HEK293 (cell line): ENCODE measurements at regions not wholly inside any gene's neighbourhood (a gene's known extent, or its start where the extent isn't known, plus 50 kb on each side); places are given as distances from the start of the nearest gene placed in this dataset.

Experiments used
- CTCF ChIA-PET: fragments of 350-600 bp; formaldehyde crosslinking; extraction: SDS; loops from one replicate; lab custom pipeline; 2021; ENCODE audit warnings: antibody characterized with exemption; lab: Yijun Ruan, JAX
- POLR2A ChIA-PET: fragments of 300-600 bp; formaldehyde crosslinking; extraction: SDS; loops from one replicate; lab custom pipeline; 2020; ENCODE audit warnings: antibody characterized with exemption, inconsistent platforms; lab: Yijun Ruan, JAX
- H3K27ac ChIP-seq: fragments of 200-500 bp; sonication (Bioruptor generic); 2 replicates; pipeline ENCODE4 v1.5.1; 2014; ENCODE audit warnings: low read depth, low read length, control low read depth, inconsistent platforms; ENCODE audit errors: extremely low read depth
- H3K36me3 ChIP-seq, 2 experiments: fragments of 200-500 bp in 1 of 2; sonication (Bioruptor generic) in 1 of 2; 1 replicate in 1 of 2; 2 replicates in 1 of 2; pipeline ENCODE4 v1.5.1; 2014 to 2017; ENCODE audit warnings: inconsistent platforms in 2 of 2, low read length in 2 of 2; ENCODE audit not compliant: control insufficient read depth in 2 of 2, insufficient read depth in 1 of 2
- H3K4me1 ChIP-seq: fragments of 200-500 bp; sonication (Bioruptor generic); 2 replicates; pipeline ENCODE4 v1.5.1; 2014; ENCODE audit warnings: mild to moderate bottlenecking, low read length, inconsistent platforms; ENCODE audit not compliant: control insufficient read depth, insufficient read depth
- H3K4me3 ChIP-seq: 2 replicates; pipeline ENCODE4 v1.5.1; 2011; ENCODE audit warnings: low read depth, mild to moderate bottlenecking, control low read depth, low read length, moderate library complexity
- H3K9me3 ChIP-seq: fragments of 200-500 bp; sonication (Bioruptor generic); 2 replicates; pipeline ENCODE4 v1.5.1; 2014; ENCODE audit warnings: low read depth, low read length, inconsistent platforms; ENCODE audit not compliant: control insufficient read depth, insufficient read depth
- FEZF1 ChIP-seq: fragments of 450-650 bp; formaldehyde crosslinking; IDR thresholded peaks from 2 replicates; pipeline ENCODE4 v1.5.1; 2016; ENCODE audit warnings: missing biosample characterization, missing genetic modification characterization
- HOXA7 ChIP-seq: sonication (generic); formaldehyde crosslinking; IDR thresholded peaks from 2 replicates; pipeline ENCODE4 v1.8.1; 2022; ENCODE audit warnings: missing genetic modification reagents, borderline replicate concordance
- HOXC10 ChIP-seq: sonication (generic); formaldehyde crosslinking; IDR thresholded peaks from 2 replicates; pipeline ENCODE4 v1.8.1; 2023; ENCODE audit warnings: mild to moderate bottlenecking, missing genetic modification reagents
- KLF16 ChIP-seq: fragments of 450-650 bp; formaldehyde crosslinking; IDR thresholded peaks from 2 replicates; pipeline ENCODE4 v1.5.1; 2017; ENCODE audit warnings: missing biosample characterization, missing genetic modification characterization
- KLF17 ChIP-seq: fragments of 450-650 bp; formaldehyde crosslinking; IDR thresholded peaks from 2 replicates; pipeline ENCODE4 v1.5.1; 2016; ENCODE audit warnings: missing biosample characterization, missing genetic modification characterization
- KLF9 ChIP-seq: fragments of 450-650 bp; formaldehyde crosslinking; IDR thresholded peaks from 2 replicates; pipeline ENCODE4 v1.5.1; 2016; ENCODE audit warnings: missing biosample characterization, missing genetic modification characterization, low read depth
- MEIS1 ChIP-seq: sonication (generic); formaldehyde crosslinking; IDR thresholded peaks from 2 replicates; pipeline ENCODE4 v1.8.1; 2022; ENCODE audit warnings: missing genetic modification reagents, mild to moderate bottlenecking, borderline replicate concordance
- OVOL3 ChIP-seq: fragments of 450-650 bp; formaldehyde crosslinking; IDR thresholded peaks from 2 replicates; pipeline ENCODE4 v1.5.1; 2016; ENCODE audit warnings: missing biosample characterization, missing genetic modification characterization
- PRDM6 ChIP-seq: fragments of 450-650 bp; formaldehyde crosslinking; IDR thresholded peaks from 2 replicates; pipeline ENCODE4 v1.5.1; 2017; ENCODE audit warnings: missing biosample characterization, missing genetic modification characterization
- REPIN1 ChIP-seq: fragments of 450-650 bp; formaldehyde crosslinking; IDR thresholded peaks from 2 replicates; pipeline ENCODE4 v1.5.1; 2017; ENCODE audit warnings: missing biosample characterization, missing genetic modification characterization, low read depth
- SCRT1 ChIP-seq: fragments of 450-650 bp; formaldehyde crosslinking; IDR thresholded peaks from 2 replicates; pipeline ENCODE4 v1.5.1; 2016; ENCODE audit warnings: missing biosample characterization, missing genetic modification characterization, borderline replicate concordance
- SP3 ChIP-seq: fragments of 450-650 bp; formaldehyde crosslinking; IDR thresholded peaks from 2 replicates; pipeline ENCODE4 v1.5.1; 2016; ENCODE audit warnings: missing biosample characterization, missing genetic modification characterization
- TSHZ1 ChIP-seq: fragments of 450-650 bp; formaldehyde crosslinking; IDR thresholded peaks from 2 replicates; pipeline ENCODE4 v1.5.1; 2016; ENCODE audit warnings: missing biosample characterization, missing genetic modification characterization, borderline replicate concordance
- ZNF133 ChIP-seq: fragments of 450-650 bp; formaldehyde crosslinking; IDR thresholded peaks from 2 replicates; pipeline ENCODE4 v1.5.1; 2016; ENCODE audit warnings: missing biosample characterization, missing genetic modification characterization
- ZNF157 ChIP-seq: fragments of 450-650 bp; formaldehyde crosslinking; IDR thresholded peaks from 2 replicates; pipeline ENCODE4 v1.5.1; 2016; ENCODE audit warnings: missing biosample characterization, missing genetic modification characterization
- ZNF16 ChIP-seq: fragments of 450-650 bp; formaldehyde crosslinking; IDR thresholded peaks from 2 replicates; pipeline ENCODE4 v1.5.1; 2016; ENCODE audit warnings: low read depth, missing biosample characterization, missing genetic modification characterization
- ZNF174 ChIP-seq: fragments of 450-650 bp; formaldehyde crosslinking; IDR thresholded peaks from 2 replicates; pipeline ENCODE4 v1.5.0; 2017; ENCODE audit warnings: missing biosample characterization, mild to moderate bottlenecking, missing genetic modification characterization
- ZNF202 ChIP-seq: fragments of 450-650 bp; formaldehyde crosslinking; IDR thresholded peaks from 2 replicates; pipeline ENCODE4 v1.5.1; 2016; ENCODE audit warnings: missing biosample characterization, missing genetic modification characterization, borderline replicate concordance
- ZNF214 ChIP-seq: fragments of 450-650 bp; formaldehyde crosslinking; IDR thresholded peaks from 2 replicates; pipeline ENCODE4 v1.5.1; 2017; ENCODE audit warnings: missing biosample characterization, mild to moderate bottlenecking, missing genetic modification characterization, borderline replicate concordance
- ZNF280C ChIP-seq: fragments of 450-650 bp; formaldehyde crosslinking; IDR thresholded peaks from 2 replicates; pipeline ENCODE4 v1.5.1; 2016; ENCODE audit warnings: missing biosample characterization, missing genetic modification characterization
- ZNF426 ChIP-seq: fragments of 450-650 bp; formaldehyde crosslinking; IDR thresholded peaks from 2 replicates; pipeline ENCODE4 v1.5.1; 2017; ENCODE audit warnings: missing biosample characterization, missing genetic modification characterization, mild to moderate bottlenecking, inconsistent platforms, moderate library complexity
- ZNF513 ChIP-seq: fragments of 450-650 bp; IDR thresholded peaks from 2 replicates; pipeline ENCODE4 v1.5.1; 2018; ENCODE audit warnings: missing biosample characterization, missing genetic modification characterization
- ZNF521 ChIP-seq: fragments of 450-650 bp; formaldehyde crosslinking; IDR thresholded peaks from 2 replicates; pipeline ENCODE4 v1.5.1; 2017; ENCODE audit warnings: missing biosample characterization, mild to moderate bottlenecking, missing genetic modification characterization
- ZNF596 ChIP-seq: fragments of 450-650 bp; IDR thresholded peaks from 2 replicates; pipeline ENCODE4 v1.5.0; 2018; ENCODE audit warnings: missing biosample characterization, mild to moderate bottlenecking, missing genetic modification characterization, moderate library complexity
- ZNF624 ChIP-seq: fragments of 450-650 bp; formaldehyde crosslinking; IDR thresholded peaks from 2 replicates; pipeline ENCODE4 v1.5.1; 2017; ENCODE audit warnings: missing biosample characterization, missing genetic modification characterization
- ZNF843 ChIP-seq: fragments of 450-650 bp; formaldehyde crosslinking; IDR thresholded peaks from 2 replicates; pipeline ENCODE4 v1.5.1; 2016; ENCODE audit warnings: missing biosample characterization, missing genetic modification characterization
- ZXDB ChIP-seq: fragments of 450-650 bp; formaldehyde crosslinking; IDR thresholded peaks from 2 replicates; pipeline ENCODE4 v1.5.1; 2016; ENCODE audit warnings: missing biosample characterization, missing genetic modification characterization

- Histone ChIP-seq H3K27ac (no peak overlapping the region), H3K9me3 (no peaks in the 10 kb centered on the region), H3K36me3 (no peaks in the 10 kb centered on the region), H3K4me1 (no peaks in the 10 kb centered on the region), H3K4me3 (no peak overlapping the region)
- ChIA-PET CTCF (no interaction called here), POLR2A (no interaction called here)
- TF ChIP-seq ZNF426, result no peak
- TF ChIP-seq SCRT1 (tag by site-specific recombination), result no peak
- TF ChIP-seq REPIN1, result no peak
- no peak for TF ChIP-seq ZNF624 (tag by site-specific recombination)
- TF ChIP-seq ZNF16 (tag by site-specific recombination), result no peak
- TF ChIP-seq ZNF596 (tag by site-specific recombination), result no peak
- no peak for TF ChIP-seq ZNF174 (tag by site-specific recombination)
- no peak for TF ChIP-seq PRDM6 (tag by site-specific recombination)
- no peak for TF ChIP-seq ZNF513 (tag by site-specific recombination)
- no peak for TF ChIP-seq OVOL3
- no peak for TF ChIP-seq HOXC10 (CRISPR knock-in tag)
- TF ChIP-seq ZNF280C, result no peak
- TF ChIP-seq KLF16 (tag by site-specific recombination), result no peak
- no peak for TF ChIP-seq TSHZ1 (tag by site-specific recombination)
- no peak for TF ChIP-seq HOXA7
Observed at GRCh38 chr18:77522051-77522675, 272.5 kb downstream of the GALR1 start.

- POLR2A ChIA-PET, result no interaction called here
- H3K4me3 ChIP-seq, result no peak overlapping the region
- H3K27ac ChIP-seq, result no peak overlapping the region
- no peak for TF ChIP-seq SP3
- no peak for TF ChIP-seq ZNF521 (tag by site-specific recombination)
- no peak for TF ChIP-seq ZXDB (tag by site-specific recombination)
- TF ChIP-seq ZNF157 (tag by site-specific recombination), result no peak
- no peak for TF ChIP-seq ZNF214 (tag by site-specific recombination)
- TF ChIP-seq FEZF1 (tag by site-specific recombination), result no peak
- no peak for TF ChIP-seq KLF9 (tag by site-specific recombination)
- no peak for TF ChIP-seq KLF17 (tag by site-specific recombination)
- TF ChIP-seq MEIS1 (CRISPR knock-in tag), result no peak
- no peak for TF ChIP-seq ZNF843 (tag by site-specific recombination)
- TF ChIP-seq ZNF202, result no peak
- no peak for TF ChIP-seq ZNF133 (tag by site-specific recombination)
- TF ChIP-seq, all 188 proteins: peak for 0
- CTCF ChIA-PET, result no interaction called here
- Histone ChIP-seq H3K9me3 (no peaks in the 10 kb centered on the region), H3K4me1 (no peaks in the 10 kb centered on the region), H3K36me3 (no peaks in the 10 kb centered on the region)
Observed at GRCh38 chr18:77524909-77525308, 275.3 kb downstream of the GALR1 start.
